ENCODE measurements at regions not wholly inside any gene's neighbourhood (a gene's known extent, or its start where the extent isn't known, plus 50 kb on each side); places are given as distances from the start of the nearest gene placed in this dataset.

- TF ChIP-seq POLR2AphosphoS5 (IDR thresholded peaks at IDR 0.05; ENCODE audit: insufficient read depth, low read depth, low read length), result no peak
- TF ChIP-seq CTCF (IDR thresholded peaks at IDR 0.05; ENCODE audit: extremely low read depth in 1 of 2, insufficient read depth in 1 of 2, low read depth in 1 of 2, low read length in 2 of 2), result no peak
These were observed 153.3 kb downstream of the COL6A3 start for GRCh38 chr2:237260686-237261085.
